AG04450 (cell line): ENCODE measurements at regions not wholly inside any gene's neighbourhood (a gene's known extent, or its start where the extent isn't known, plus 50 kb on each side); places are given as distances from the start of the nearest gene placed in this dataset.

ENCODE experiments used
- CTCF ChIA-PET: fragments of 300-600, 350-600 bp; formaldehyde crosslinking; extraction: SDS; loops from one replicate; lab custom pipeline; 2022; ENCODE audit warnings: antibody characterized with exemption, inconsistent platforms; lab: Charles Lee
- POLR2A ChIA-PET: fragments of 350-600 bp; formaldehyde crosslinking; extraction: SDS; loops from one replicate; lab custom pipeline; 2021; ENCODE audit warnings: antibody characterized with exemption, inconsistent platforms; lab: Yijun Ruan, JAX
- DNase-seq: peaks from one replicate; pipeline ENCODE4 v3.0.0-alpha.2; 2011; ENCODE audit warnings: low read depth, low spot score
- H3K27ac ChIP-seq: one replicate; pipeline ENCODE4 v1.5.1; 2012; ENCODE audit warnings: low read depth, low read length, control low read depth
- H3K27me3 ChIP-seq: one replicate; pipeline ENCODE4 v1.6.0; 2012; ENCODE audit warnings: low read length; ENCODE audit not compliant: control insufficient read depth, insufficient read depth
- H3K4me3 ChIP-seq: 2 replicates; pipeline ENCODE4 v1.5.1; 2011; ENCODE audit warnings: mild to moderate bottlenecking, low read depth, low read length, control low read depth
- H3K9me3 ChIP-seq: 2 replicates; pipeline ENCODE4 v1.5.1; 2012; ENCODE audit warnings: low read length; ENCODE audit not compliant: control insufficient read depth, insufficient read depth
- TF ChIP-seq, protein P1 (sequence below): IDR thresholded peaks from 2 replicates; pipeline ENCODE4 v1.5.1; 2011; ENCODE audit warnings: low read depth, low read length, control low read depth, inconsistent platforms

GRCh38 chr1:244183037-244183436, 132.0 kb downstream of the ZBTB18 start:
- TF ChIP-seq, protein P1, sequence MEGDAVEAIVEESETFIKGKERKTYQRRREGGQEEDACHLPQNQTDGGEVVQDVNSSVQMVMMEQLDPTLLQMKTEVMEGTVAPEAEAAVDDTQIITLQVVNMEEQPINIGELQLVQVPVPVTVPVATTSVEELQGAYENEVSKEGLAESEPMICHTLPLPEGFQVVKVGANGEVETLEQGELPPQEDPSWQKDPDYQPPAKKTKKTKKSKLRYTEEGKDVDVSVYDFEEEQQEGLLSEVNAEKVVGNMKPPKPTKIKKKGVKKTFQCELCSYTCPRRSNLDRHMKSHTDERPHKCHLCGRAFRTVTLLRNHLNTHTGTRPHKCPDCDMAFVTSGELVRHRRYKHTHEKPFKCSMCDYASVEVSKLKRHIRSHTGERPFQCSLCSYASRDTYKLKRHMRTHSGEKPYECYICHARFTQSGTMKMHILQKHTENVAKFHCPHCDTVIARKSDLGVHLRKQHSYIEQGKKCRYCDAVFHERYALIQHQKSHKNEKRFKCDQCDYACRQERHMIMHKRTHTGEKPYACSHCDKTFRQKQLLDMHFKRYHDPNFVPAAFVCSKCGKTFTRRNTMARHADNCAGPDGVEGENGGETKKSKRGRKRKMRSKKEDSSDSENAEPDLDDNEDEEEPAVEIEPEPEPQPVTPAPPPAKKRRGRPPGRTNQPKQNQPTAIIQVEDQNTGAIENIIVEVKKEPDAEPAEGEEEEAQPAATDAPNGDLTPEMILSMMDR: no peak
- no peak for DNase-seq
- ChIA-PET POLR2A (no interaction called here), CTCF (no interaction called here)
- H3K27me3 ChIP-seq: peaks cover 2% of the 10 kb centered on the region
- H3K27ac ChIP-seq: no peak overlapping the region
- no peak overlapping the region for H3K4me3 ChIP-seq
- no peaks in the 10 kb centered on the region for H3K9me3 ChIP-seq

DNA sequence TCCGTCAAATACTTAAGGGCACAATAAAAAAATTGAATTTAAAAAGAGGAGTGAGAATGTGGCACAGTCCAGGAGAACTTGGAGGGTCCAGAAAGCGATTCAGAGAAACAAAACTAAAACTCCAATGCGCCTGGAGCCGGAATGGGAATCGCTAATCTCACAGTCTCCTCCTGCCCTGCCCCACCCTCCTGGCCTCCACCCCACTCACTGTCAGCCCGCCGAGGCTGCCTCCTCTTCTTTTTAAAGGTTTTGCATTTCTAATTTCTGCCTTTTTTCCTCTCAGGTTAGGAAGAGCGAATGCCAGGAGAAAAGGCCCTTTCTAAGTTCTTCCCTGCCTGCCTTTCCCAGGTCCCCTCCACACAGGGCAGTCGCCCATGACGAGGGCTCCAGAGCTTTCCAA, 135.3 kb downstream of the ZBTB18 start:
- Histone ChIP-seq H3K27me3 (peaks cover 2% of the 10 kb centered on the region), H3K9me3 (no peaks in the 10 kb centered on the region; the same call in 1 of the 2 replicates), H3K4me3 (no peak overlapping the region), H3K27ac (no peak overlapping the region)
- no peak for DNase-seq
- ChIA-PET CTCF (no interaction called here), POLR2A (no interaction called here)
- TF ChIP-seq, protein P1: no peak

DNA sequence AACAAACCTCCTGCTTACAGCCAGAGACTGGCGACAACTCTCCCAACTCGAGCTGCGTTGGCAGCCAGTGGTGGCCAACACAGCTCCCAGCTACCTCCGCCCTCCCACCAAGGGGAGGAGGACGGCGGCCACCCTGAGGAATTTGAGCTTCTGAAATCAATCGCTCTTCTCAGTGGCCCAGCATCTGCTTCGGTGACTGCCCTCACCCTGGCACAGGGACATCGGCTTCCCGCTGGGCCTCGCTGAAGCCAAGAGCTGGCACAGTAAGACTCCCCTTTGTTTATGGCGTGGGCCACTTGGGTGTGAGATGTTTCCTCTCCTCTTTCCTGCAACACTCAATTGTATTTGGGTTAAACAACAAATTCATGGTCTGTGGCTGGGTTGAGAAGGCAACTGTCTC, 136.2 kb downstream of the ZBTB18 start:
- Histone ChIP-seq H3K27me3 (peaks cover 2% of the 10 kb centered on the region), H3K4me3 (no peak overlapping the region), H3K27ac (no peak overlapping the region), H3K9me3 (no peaks in the 10 kb centered on the region; the same call in 1 of the 2 replicates)
- TF ChIP-seq, protein P1: no peak
- POLR2A ChIA-PET: no interaction called here
- CTCF ChIA-PET: no interaction called here
- no peak for DNase-seq

GRCh38 chr1:244191581-244191980, 140.5 kb downstream of the ZBTB18 start:
- DNase-seq: no peak
- POLR2A ChIA-PET: no interaction called here
- Histone ChIP-seq H3K4me3 (no peak overlapping the region), H3K27ac (no peak overlapping the region), H3K9me3 (no peaks in the 10 kb centered on the region; the same call in 1 of the 2 replicates), H3K27me3 (peaks cover 2% of the 10 kb centered on the region)
- CTCF ChIA-PET: no interaction called here
- TF ChIP-seq, protein P1: no peak

DNA sequence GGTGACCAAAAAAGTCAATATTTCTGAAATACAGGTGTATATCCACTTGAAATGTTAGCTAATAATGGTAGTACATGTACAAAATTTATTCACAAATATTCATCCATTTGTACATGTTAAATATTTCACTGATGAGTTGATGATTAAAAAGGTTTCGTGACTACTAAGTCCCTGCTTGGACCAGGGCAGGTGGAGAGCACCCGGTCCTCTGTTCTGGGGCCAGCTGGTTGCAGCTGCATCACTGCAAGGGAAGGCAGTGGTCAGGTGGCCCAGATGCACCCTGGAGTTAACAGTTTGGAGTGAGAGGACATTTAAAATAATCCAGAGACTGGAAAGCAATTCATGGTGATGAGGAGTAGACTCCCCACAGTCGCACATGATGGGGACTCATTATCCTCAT, 141.2 kb downstream of the ZBTB18 start:
- ChIA-PET POLR2A (no interaction called here), CTCF (interaction anchor here (0.8 kb wide), 1 partner anchor 81 kb away, joined by 3 read pairs; no protein-coding TSS in a partner anchor)
- no peak overlapping the region for H3K4me3 ChIP-seq
- TF ChIP-seq, protein P1: no peak
- no peak for DNase-seq
- peaks cover 1% of the 10 kb centered on the region for H3K27me3 ChIP-seq
- H3K27ac ChIP-seq: no peak overlapping the region
- H3K9me3 ChIP-seq: no peaks in the 10 kb centered on the region; the same call in 1 of the 2 replicates
